ENCODE measurements at regions not wholly inside any gene's neighbourhood (a gene's known extent, or its start where the extent isn't known, plus 50 kb on each side); places are given as distances from the start of the nearest gene placed in this dataset.
"Not testable (repeated sequence)": the region's sequence is repeated elsewhere in the genome, so short reads cannot be mapped to it uniquely, and the experiment has no call there.

DNA sequence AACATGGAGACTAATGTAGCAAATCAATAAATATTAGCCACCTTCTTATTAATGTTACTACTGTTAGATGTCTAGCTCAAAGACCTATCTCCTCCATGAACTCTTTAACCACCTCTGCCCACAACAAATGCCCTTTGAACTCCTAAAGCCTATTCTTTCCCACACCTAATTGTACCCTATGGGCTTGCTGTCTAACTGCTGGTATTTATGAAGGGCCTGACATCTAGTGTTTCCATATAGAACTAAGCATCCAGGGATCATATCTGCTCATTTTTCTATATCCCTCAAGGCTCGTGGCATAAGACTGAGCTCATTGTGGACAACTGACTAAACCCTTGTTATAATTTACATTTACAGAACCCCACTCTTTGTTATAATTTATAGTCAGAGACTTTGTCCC, 109.8 kb downstream of the TRIM69 start:
- BruUV-seq (replicated peaks); DNase-seq (ENCODE audit: extremely low read depth in 1 of 4, low spot score in 3 of 4); H3K79me2 ChIP-seq (ENCODE audit: control insufficient read depth, insufficient read depth, low read length); POLR2A ChIA-PET; H3K9me1 ChIP-seq (ENCODE audit: control insufficient read depth, insufficient read depth, low read length); H3K4me2 ChIP-seq (ENCODE audit: insufficient read depth, low read length); H4K20me1 ChIP-seq (replicated peaks; ENCODE audit: control insufficient read depth, insufficient read depth, low read length); H3K27me3 ChIP-seq (ENCODE audit: control insufficient read depth in 2 of 2, insufficient read depth in 2 of 2, low read length in 2 of 2); H3K27ac ChIP-seq (ENCODE audit: extremely low read depth, low read depth, low read length); H3K4me3 ChIP-seq; CTCF ChIA-PET (ENCODE audit: low intra/inter-chr PET ratio); FAIRE-seq; H3K36me3 ChIP-seq (ENCODE audit: control insufficient read depth, insufficient read depth, low read length); H3K4me1 ChIP-seq (replicated peaks in 1 of 2; ENCODE audit: control insufficient read depth in 2 of 2, insufficient read depth in 2 of 2, low read length in 2 of 2); H2AFZ ChIP-seq (ENCODE audit: low read depth, low read length); H3K9me3 ChIP-seq (replicated peaks; ENCODE audit: control insufficient read depth, insufficient read depth, low read depth, low read length); H3K9ac ChIP-seq (ENCODE audit: insufficient read depth in 1 of 2, low read depth in 2 of 2, low read length in 2 of 2); TF ChIP-seq NR2C2 (CRISPR knock-in tag; IDR thresholded peaks at IDR 0.05): not testable (repeated sequence)
- ATAC-seq: peak; percentile 58; the same call in 2 of the 3 replicates
- in situ Hi-C loops (cut with MboI) (loop anchor here (10.0 kb wide), 1 partner anchor 199 kb away; no protein-coding TSS in a partner anchor), intact Hi-C loops (cut with micrococcal nuclease) (loop anchor here (10.0 kb wide), 2 partner anchors 51 to 131 kb away; partner anchors contain the start of genes B2M and PATL2)
- TF ChIP-seq NR2C2 (tag; IDR thresholded peaks at IDR 0.05): peak; percentile 18; the same call in 1 of the 2 replicates
- WGBS (ENCODE audit: insufficient coverage, low coverage, missing lambda C conversion rate): 50% methylated on average over 1 of the region's 1 CpG

DNA sequence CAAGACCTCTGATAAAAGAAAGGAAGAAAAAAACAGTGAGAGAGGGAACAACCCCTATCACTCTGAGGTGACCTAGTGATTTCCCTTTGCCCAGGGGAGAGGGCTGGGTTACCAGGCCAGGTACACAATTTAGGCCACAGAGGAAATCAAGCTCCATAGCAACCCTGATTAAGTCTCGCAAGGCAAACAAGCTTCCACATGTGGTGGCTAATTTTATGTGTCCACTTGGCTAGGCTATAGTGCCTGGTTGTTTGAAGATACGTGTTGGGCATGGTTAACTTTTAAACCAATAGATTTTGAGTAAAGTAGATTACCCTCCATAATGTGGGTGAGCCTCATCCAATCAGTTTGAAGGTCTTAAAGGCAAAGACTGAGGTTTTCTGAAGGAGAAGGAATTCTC, 108.9 kb upstream of the TERB2 start:
- H3K9ac ChIP-seq (ENCODE audit: insufficient read depth in 1 of 2, low read depth in 2 of 2, low read length in 2 of 2); H3K4me2 ChIP-seq (ENCODE audit: insufficient read depth, low read length); H3K4me3 ChIP-seq; H3K27me3 ChIP-seq (ENCODE audit: control insufficient read depth in 2 of 2, insufficient read depth in 2 of 2, low read length in 2 of 2); H3K27ac ChIP-seq (ENCODE audit: extremely low read depth, low read depth, low read length); H3K9me1 ChIP-seq (ENCODE audit: control insufficient read depth, insufficient read depth, low read length); CTCF ChIA-PET (ENCODE audit: low intra/inter-chr PET ratio); H3K36me3 ChIP-seq (ENCODE audit: control insufficient read depth, insufficient read depth, low read length); BruUV-seq (replicated peaks); DNase-seq (ENCODE audit: extremely low read depth in 1 of 4, low spot score in 3 of 4); H2AFZ ChIP-seq (ENCODE audit: low read depth, low read length); FAIRE-seq; H3K4me1 ChIP-seq (replicated peaks in 1 of 2; ENCODE audit: control insufficient read depth in 2 of 2, insufficient read depth in 2 of 2, low read length in 2 of 2); ATAC-seq; H3K79me2 ChIP-seq (ENCODE audit: control insufficient read depth, insufficient read depth, low read length); POLR2A ChIA-PET; H3K9me3 ChIP-seq (replicated peaks; ENCODE audit: control insufficient read depth, insufficient read depth, low read depth, low read length); H4K20me1 ChIP-seq (replicated peaks; ENCODE audit: control insufficient read depth, insufficient read depth, low read length): not testable (repeated sequence)
- whole genome bisulfite sequencing (ENCODE audit: insufficient coverage, low coverage, missing lambda C conversion rate): 60% methylated on average over 1 of the region's 2 CpGs
- in situ Hi-C loops (cut with MboI) (loop anchor here (10.0 kb wide), 1 partner anchor 197 kb away; no protein-coding TSS in a partner anchor), intact Hi-C loops (cut with micrococcal nuclease) (loop anchor here (10.0 kb wide), 2 partner anchors 53 to 133 kb away; partner anchors contain the start of genes B2M and PATL2)

Measured in K562 (cell line).